ENCODE measurements at regions not wholly inside any gene's neighbourhood (a gene's known extent, or its start where the extent isn't known, plus 50 kb on each side); places are given as distances from the start of the nearest gene placed in this dataset.

DNA sequence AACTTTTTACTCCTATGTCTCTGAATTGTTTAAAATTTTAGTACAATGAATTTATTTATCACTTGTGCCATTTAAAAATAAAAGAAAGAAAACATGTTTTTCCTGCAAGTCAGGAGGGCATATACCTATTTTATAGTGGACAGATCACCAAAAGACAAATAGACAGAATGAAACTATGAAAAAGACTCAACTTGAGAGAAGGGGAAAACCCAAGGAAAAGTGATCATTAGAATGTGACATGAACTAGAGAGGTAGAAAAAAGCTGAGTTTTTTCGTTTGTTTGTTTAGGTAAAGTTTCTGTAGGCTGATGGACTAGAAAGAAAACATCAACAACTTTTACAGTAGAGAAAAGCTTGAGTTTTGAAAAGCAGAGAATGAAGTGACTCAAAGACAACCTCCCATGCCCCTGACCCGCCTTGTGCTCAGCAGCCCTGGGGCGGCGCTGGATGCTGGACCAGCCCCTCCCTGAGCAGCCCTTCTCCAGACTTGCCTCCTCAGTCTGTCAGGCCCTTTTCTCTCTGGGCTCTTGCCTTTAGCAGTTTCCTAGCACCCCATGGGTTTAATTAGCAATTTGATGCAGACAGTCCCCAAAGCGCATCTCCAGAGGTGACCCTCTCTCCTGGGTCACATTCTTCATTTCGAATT lies 95.1 kb upstream of the ARID2 start:
- DNase-seq = no peak

DNA sequence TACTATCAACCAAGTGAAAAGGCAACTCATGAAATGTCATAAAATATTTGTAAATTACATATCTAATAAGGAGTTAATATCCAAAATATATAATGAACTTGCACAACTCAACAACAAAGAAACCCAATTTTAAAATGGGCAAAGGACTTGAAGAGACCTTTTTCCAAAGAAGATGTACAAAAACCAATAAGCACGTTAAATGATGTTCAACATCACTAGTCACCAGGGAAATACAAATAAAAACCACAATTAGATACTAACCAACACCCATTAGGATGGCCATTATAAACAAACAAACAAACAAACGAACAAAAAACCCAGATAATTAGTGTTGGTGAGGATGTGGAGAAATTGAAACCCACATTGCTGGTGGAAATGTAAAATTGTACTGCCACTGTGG lies 92.3 kb upstream of the ARID2 start:
- DNase-seq = no peak

GRCh38 chr12:45637706-45638105 lies 91.8 kb upstream of the ARID2 start:
- no peak for DNase-seq

- DNase-seq = no peak
Measured at GRCh38 chr12:45638386-45638785, 91.1 kb upstream of the ARID2 start.

GRCh38 chr12:45644541-45644940 lies 85.0 kb upstream of the ARID2 start:
- DNase-seq = no peak

GRCh38 chr12:45646851-45647581 lies 82.5 kb upstream of the ARID2 start:
- DNase-seq = no peak

- no peak for DNase-seq
Measured at GRCh38 chr12:45648070-45648469, 81.4 kb upstream of the ARID2 start.

DNA sequence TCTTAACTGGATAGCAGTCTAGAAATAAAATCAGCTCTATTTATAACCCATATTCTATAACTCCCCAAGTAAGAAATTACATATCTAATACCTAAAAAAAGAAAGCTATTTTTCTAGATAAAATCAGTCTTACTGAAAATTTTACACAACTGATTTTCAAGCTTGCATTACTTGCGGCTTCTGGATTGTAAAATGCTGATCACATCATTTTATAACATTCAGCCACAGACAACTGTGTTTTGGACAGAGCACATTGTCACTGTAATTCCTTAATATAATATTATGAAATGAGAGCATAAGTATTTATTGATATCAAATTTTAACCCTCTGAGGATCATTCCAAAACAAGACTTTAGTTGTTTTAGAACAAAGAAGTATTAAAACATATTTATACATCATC lies 78.5 kb upstream of the ARID2 start:
- DNase-seq = no peak

DNA sequence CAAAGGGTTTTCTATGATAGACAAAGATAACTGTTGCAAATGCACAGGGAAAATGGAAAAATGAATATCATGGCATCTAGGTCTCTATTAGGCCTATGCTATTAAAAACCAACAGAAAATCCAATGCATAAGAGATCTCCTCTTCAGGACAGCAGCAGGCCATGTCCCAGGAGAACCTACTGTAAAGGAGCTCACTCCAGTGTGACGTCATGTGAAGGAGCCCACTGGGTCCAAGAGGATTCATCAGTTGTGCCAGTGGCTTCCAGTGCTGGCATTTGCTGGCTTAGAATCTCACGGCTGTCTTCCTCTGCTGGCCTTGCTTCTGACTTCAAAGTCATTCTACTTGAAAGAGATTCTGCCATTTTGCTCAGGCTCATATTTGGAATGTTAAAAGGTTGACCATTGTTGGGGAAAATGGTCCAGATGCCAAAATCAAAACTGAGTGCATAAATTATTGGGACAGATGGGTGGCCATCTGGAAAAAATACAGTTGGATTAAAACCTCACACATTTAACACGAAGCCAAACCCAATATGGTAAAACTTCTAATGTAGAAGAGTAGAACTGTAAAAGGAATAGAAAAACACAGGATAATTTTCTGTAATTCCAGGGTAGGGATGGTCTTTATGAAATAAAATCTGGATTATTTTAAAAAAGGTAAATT lies 75.4 kb upstream of the ARID2 start:
- no peak for DNase-seq

GRCh38 chr12:45655186-45655585 lies 74.3 kb upstream of the ARID2 start:
- DNase-seq = peak; percentile 26

DNA sequence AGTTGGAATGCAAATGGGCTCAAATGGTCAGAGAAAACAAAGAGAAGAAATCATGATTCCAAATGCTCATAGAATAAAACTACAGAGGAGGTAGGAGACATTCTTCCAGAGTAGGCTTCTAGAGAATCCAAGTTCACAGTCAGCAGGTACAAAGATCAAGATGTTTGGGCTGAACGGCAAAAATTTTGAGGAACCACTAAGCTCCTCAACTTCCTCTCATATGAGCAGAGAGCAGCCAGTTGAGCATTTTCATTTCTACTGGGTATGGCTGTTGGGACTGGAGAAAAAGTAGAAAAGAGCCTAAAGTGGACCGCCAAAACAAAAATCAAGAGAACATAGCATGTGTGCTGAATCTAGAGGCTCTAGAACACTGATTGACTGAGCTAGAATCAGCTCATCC lies 73.8 kb upstream of the ARID2 start:
- no peak for DNase-seq

GRCh38 chr12:45658020-45658419 lies 71.5 kb upstream of the ARID2 start:
- DNase-seq = no peak

GRCh38 chr12:45660330-45660729 lies 69.2 kb upstream of the ARID2 start:
- DNase-seq = no peak

GRCh38 chr12:45663455-45663854 lies 66.1 kb upstream of the ARID2 start:
- no peak for DNase-seq

GRCh38 chr12:45665941-45666340 lies 63.6 kb upstream of the ARID2 start:
- no peak for DNase-seq

GRCh38 chr12:45666396-45666795 lies 63.1 kb upstream of the ARID2 start:
- DNase-seq = no peak

GRCh38 chr12:45666816-45667215 lies 62.7 kb upstream of the ARID2 start:
- DNase-seq = no peak

DNA sequence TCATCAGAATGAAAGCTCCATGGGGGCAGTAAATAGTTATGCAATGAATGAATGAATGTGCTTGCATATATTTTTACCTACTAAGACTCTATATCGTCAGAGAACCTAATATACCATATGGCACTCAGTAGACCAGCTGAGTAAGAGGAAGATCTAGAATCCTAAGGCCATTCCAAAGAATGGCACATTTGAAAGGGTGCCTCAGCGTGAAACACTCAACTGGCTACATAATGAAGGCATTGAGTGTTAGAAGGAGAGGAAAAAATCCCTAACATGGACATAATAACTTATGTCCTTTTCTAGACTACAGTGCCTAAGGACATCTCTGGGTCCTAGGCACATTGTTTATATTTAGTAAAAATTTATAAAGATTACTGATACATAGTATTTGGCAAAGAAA lies 61.7 kb upstream of the ARID2 start:
- DNase-seq = no peak

DNA sequence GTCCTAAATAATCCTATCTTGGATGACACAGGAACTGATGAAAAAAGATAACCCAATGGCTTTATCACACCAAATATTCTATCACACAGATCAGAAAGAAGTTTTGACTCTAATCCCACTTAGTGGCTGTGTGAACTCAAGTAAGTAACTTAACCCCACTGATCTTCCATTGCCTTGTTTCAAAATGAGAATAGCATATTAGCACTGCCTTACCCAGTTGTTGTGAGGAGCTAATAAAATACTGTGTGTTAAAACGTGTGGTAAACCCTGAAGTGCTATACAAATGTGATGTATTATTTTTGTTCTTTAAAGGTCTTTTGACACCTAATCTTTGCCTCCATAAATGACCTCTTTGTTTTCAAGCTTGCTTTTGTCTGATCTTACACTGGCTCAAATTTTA lies 60.9 kb upstream of the ARID2 start:
- DNase-seq = no peak

GRCh38 chr12:45669093-45669492 lies 60.4 kb upstream of the ARID2 start:
- DNase-seq = no peak

DNA sequence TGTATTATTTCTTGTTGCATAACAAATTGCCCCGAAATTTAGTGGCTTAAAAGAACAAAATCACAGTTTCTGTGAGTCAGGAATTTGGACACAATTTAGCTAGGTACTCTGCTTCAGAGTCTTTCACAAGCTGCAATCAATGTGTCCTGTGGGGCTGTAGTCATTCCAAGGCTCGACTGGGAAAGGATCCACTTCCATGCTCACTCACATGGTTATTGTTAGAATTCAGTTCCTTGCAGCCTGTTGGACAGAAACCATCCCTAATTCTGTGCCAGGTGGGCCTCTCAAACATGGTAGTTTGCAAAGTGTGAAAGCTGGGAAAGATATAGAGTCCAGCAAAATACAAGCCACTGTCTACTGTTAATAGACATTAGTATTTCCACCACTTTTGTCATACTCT lies 59.7 kb upstream of the ARID2 start:
- no peak for DNase-seq

- DNase-seq = no peak
Measured at GRCh38 chr12:45670346-45671065, 59.0 kb upstream of the ARID2 start.

DNA sequence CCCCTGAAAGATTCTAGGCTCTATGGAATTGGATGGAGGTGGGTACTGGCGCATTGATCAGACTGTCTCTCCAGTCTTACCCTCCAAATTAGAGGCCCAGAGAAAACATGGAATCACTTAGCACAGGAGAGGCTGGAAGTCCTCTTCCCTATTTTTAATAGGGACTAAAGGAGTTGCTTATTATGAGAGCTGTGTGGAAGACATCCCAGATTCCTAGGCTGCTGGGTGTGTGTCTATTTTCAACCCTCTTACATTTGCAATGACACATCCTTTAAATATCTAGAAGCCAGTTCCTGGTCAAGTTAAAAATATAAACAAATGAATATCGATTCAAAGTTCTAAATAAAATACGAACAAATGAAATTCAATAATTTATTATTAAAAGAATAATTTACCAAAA lies 58.3 kb upstream of the ARID2 start:
- DNase-seq = no peak
